Sciatic nerve (tissue), 2 donors: ENCODE measurements at regions not wholly inside any gene's neighbourhood (a gene's known extent, or its start where the extent isn't known, plus 50 kb on each side); places are given as distances from the start of the nearest gene placed in this dataset.
"Not testable (repeated sequence)": the region's sequence is repeated elsewhere in the genome, so short reads cannot be mapped to it uniquely, and the experiment has no call there.

Experiments
- ATAC-seq: fragments of 200-7000 bp; cut with Tn5 transposase; one replicate; pipeline ENCODE4 v1.9.1; 2020; ENCODE audit warnings: mild to moderate bottlenecking, moderate library complexity
- DNase-seq: peaks from one replicate; pipeline ENCODE4 v3.0.0-alpha.2; 2020; ENCODE audit warnings: low spot score
- intact Hi-C: fragments of 100-400 bp; cut with DNase I; formaldehyde crosslinking; loops from one replicate; pipeline ENCODE4 v1.14.2; 2022
- donor health status: DM: no; HTN: no; CAD: no.
- donor health status: DM: no; HTN: no; CAD: no.

DNA sequence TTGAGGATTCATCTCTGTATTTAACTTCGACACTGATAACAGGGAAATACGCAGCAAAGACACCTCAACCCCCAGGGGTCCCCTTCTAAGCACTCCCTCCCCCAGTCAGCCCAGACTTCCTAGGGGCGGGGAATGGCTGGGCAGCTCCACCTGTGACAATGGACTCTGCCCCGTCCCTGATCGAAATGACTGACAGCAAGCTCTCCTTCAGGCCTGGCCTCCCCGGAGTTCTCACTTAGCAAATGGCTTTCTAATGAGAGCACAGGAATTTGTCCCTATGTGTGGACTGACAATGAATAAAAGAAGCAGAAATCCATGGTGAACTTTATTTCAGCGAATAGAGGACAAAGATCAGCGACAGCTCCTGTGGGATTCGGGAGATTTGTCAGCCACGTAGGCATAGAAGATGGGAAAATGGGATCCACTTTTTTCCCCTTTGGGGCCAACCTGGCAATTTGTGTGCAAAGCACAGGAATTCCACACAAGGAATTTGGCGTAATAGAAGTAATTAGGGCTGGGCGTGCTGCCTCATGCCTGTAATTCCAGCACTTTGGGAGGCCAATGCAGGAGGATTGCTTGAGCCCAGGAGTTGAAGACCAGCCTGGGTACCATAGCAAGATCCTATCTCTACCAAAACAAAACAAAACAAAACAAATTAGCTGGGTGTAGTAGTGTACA lies 63.8 kb downstream of the TNFAIP2 start:
- DNase-seq (peak; percentile 34), ATAC-seq (no peak)
- intact Hi-C loops: loop anchor here (10.0 kb wide), 1 partner anchor 82 kb away; no protein-coding TSS in a partner anchor

DNA sequence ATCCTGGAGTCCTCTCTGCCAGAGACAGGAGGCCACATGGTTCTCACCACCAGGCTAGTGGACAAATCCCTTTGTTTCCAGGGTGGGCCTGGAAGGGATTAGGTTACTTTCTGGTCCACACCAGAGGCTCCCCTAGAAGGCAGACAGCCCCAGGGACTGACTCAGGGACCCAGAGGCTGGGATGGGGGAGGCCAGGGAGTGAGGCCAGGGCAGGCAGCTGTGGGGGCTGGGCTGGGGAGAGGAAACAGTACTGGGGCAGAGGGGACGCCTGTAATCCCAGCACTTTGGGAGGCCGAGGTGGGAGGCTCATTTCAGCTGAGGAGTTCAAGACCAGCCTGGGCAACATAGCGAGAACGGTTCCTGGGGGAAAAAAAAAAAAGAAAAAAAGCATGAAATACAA lies 64.7 kb downstream of the TNFAIP2 start:
- ATAC-seq: no peak
- intact Hi-C loops: loop anchor here (10.0 kb wide), 1 partner anchor 83 kb away; no protein-coding TSS in a partner anchor
- DNase-seq: no peak

DNA sequence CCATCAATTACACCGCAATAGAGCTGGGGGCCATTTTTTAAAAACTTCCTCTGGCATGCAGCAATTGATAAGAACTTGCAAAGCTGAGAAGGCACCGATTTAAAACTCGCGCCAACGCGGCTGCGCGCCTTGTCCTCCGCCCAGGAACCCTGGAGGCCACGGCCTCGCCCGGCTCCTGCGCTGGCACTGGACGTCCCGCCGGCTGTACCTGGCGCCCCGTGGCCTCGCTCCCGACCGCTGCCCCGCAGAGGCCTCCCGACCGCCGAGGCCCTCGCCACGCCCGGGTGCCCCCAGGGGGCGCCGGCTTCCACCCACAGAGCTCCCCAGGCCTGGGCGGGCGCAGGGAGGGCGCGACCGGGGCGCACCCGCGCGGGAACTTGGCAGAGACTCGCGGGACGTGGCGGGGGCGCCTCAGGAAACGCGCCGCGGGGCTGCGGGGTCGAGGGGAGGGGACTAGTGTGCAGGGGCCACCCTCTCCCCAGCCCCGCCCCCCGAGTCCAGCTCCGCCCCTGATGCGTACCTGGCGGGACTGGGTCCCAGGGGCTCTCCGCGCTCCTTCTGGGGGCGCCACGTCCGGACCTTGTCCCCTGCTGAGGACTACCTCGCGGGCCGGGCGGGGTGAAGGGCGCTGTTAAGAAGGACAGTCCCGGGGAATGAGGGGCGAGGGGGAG lies 65.7 kb downstream of the TNFAIP2 start:
- ATAC-seq: peak; percentile 44
- intact Hi-C loops: loop anchor here (10.0 kb wide), 1 partner anchor 84 kb away; no protein-coding TSS in a partner anchor
- DNase-seq: no peak

DNA sequence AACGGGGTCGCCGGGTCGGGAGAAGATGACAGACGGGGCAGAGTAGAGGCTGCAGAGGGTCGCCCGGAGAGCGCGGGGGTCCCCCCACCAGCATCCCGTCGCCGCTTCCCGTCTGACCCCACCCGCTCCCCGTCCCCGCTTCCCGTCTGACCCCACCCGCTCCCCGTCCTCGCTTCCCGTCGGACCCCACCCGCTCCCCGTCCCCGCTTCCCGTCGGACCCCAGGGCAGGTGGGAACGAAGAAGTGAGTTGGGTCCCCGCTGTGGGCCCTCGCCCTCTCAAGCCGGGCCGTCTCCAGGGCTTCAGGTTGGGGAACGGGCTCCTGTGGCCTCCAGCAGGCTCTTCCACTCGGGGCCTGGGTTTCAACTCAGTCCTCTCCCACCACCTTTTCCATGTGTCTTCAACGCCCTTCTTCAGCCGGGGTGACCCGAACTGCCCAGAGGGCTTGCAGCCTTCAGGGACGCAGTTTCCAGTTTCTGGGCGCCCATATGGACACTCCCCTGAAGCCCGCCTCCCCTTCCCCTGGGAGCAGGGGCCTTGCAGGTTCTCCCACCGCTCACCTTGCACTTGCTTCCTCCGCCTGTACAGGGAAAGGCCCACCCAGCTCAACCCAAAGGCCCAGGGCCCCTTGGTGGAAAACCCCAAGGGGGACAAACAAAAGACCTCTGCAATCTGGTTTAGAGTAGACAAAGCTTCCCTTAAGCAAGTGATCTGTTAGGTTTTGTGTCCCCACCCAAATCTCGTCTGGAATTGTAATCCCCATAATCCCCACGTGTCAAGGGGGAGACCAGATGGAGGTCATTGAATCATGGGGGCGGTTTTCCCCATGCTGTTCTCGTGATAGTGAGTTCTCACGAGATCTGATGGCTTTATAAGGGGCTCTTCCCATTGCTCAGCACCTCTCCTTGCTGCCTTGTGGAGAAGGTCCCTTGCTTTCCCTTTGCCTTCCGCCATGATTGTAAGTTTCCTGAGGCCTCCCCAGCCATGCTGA lies 66.5 kb downstream of the TNFAIP2 start:
- intact Hi-C loops: loop anchor here (10.0 kb wide), 1 partner anchor 85 kb away; no protein-coding TSS in a partner anchor
- DNase-seq (no peak), ATAC-seq (no peak)

DNA sequence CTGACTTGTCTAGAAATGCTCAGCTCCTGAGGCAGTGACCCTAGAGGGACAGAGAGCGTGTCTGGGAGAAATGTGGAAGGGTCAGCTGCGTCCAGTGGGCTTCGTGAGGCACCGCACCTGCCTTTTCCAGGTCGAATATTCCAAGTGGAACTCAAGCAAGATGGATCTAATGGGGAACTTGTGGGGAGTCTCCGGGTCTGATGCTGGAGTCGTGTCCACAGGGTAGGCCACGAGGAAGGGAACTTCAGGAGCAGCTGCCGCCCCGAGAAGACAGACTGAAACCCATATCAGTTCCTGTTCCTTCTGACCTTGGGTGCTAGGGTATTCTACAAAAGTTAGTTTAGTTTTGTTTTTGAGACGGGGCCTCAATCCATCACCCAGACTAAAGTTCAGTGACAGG lies 67.5 kb downstream of the TNFAIP2 start:
- intact Hi-C loops: no loop called here
- DNase-seq (no peak), ATAC-seq (no peak)

DNA sequence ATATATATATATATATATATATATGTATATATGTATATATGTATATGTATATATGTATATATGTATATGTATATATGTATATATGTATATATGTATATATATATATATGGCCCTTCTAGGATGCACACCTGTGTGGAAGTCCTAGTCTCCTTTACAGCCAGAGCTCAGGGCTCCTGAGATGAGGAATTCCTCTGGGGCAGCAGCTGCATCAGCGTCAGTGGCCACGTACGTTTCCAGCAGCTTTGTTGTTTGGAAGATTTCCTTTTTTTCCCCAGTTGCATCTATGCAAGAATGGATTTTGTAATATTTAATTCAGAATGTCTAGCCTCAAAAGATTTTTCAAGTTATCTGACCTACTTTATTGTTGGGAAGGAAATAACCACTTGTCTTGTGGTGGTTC lies 68.6 kb downstream of the TNFAIP2 start:
- peak; percentile 54 for ATAC-seq
- intact Hi-C loops: no loop called here
- peak; percentile 22 for DNase-seq

DNA sequence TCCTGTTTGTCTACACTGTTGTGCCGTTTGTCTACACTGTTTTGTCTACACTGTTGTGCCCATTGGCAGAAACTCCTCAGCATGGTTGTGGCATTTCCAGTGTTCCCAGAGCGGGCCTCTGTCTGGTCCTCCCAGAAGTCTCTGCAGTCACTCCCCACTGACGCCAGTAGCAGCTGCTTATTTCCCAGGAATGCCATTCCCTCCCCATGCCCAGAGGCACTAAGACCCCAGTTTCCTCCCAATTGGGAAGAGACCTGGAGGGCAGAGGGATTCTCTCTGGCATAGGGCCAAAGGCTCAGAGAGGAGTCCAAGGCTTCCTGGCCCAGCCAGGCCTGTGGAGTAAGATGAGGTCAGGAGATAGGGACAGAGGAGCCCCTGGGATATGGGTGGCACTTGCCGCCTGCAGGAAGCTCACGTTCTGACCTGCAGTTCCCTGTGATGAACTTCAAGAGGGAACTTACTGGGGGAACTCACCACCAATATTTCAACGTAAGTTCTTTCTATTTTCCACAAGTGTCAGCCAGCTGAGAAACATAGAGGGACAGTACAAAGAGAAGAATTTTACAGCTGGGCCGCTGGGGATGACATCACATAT lies 69.1 kb downstream of the TNFAIP2 start:
- DNase-seq: peak; percentile 45
- no peak for ATAC-seq
- intact Hi-C loops: no loop called here

DNA sequence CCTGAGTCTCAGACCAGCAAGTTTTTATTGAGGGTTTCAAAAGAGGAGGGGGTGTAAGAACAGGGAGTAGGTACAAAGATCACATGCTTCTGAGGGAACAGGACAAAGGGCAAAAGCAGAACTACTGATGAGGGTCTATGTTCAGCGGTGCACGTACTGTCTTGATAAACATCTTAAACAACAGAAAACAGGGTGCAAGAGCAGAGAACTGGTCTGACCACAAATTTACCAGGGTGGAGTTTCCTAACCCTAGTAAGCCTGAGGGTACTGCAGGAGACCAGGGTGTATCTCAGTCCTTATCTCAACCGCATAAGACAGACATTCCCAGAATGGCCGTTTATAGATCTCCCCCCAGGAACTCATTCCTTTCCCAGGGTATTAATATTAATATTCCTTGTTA lies 69.6 kb downstream of the TNFAIP2 start:
- not testable (repeated sequence) for ATAC-seq, DNase-seq

DNA sequence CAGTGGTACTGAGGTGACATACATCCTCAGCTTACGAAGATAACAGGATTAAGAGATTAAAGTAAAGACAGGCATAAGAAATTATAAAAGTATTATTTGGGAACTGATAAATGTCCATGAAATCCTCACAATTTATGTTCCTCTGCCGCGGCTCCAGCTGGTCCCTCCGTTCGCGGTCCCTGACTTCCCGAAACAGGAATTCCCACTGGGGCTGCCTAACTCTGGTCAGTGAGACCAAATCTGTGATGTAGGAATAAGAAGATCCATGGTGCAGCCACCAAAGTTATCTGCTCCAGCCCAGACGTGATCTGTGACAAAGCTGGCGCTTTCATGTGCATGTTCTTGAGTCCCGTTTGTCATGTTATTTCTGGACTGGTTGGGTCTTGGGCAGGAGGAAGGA lies 70.2 kb downstream of the TNFAIP2 start:
- intact Hi-C loops, ATAC-seq: not testable (repeated sequence)
- DNase-seq: peak; percentile 55

More for the DNA sequence above, 69.6 kb downstream of the TNFAIP2 start:
- intact Hi-C loops: not testable (repeated sequence)

DNA sequence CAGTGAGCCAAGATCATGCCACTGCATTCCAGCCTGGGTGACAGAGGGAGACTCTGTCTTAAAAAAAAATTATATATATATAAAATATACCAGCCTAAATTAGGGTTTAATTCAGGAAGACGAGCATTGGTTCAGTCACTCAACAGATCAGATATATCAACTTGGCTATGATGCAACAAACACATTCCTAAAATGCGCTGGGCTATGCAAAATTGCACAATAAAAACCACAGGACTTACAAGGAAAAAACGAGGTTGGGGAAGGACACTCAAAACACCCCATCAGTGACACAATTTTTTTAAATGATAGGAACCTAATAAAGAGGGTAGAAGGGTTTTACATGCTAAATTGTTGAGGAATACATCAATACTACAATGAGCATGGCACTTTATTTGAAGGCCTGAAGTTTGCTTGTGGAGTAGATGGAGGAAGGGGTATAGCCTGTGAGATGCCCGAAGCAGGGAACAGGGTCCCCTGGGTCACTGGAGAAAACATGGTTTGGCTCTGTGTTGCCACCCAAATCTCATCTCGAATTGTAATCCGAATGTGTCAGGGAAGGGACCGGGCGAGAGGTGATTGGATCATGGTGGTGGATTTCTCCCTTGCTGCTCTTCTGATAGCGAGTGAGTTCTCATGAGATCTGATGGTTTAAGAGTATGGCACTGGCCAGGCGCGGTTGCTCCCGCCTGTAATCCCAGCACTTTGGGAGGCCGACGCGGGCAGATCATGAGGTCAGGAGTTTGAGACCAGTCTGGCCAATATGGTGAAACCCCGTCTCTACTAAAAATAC lies 71.2 kb downstream of the TNFAIP2 start:
- DNase-seq (peak; percentile 22), ATAC-seq (peak; percentile 66)
- intact Hi-C loops: no loop called here

DNA sequence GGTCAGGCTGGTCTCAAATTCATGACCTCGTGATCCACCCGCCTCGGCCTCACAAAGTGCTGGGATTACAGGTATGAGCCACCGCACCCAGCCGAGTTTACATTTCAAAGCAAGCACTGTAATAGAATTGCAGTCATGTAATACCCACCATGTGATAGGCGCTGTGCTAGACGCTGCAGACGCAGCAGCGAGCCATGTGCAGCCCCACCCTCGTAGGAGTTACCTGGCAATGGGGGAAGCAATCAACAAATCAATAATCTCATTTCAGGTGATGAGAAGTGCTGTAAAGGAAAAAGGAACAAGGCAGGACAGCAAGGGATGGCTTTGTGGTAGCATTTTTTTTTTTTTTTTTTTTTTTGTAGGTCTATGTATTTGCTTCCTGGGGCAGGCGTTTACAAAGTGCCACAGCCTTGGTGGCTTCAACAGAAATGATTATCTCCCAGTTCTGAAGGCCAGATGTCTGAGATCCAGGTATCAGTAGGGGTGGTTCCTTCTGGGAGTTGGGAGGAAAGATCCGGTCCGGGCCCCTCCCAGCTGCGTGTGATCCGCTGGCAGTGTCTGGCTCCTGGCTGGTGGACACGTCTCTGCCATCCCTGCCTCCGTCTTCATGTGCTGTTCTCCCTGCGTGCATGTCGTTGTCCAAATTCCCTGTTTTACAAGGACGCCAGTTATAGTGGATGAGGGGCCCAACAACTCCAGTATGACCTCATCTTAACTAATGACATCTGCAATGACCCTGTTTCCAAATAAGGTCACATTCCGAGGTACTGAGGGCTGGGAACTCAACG lies 72.8 kb downstream of the TNFAIP2 start:
- ATAC-seq (no peak), DNase-seq (peak; percentile 19)
- intact Hi-C loops: no loop called here

DNA sequence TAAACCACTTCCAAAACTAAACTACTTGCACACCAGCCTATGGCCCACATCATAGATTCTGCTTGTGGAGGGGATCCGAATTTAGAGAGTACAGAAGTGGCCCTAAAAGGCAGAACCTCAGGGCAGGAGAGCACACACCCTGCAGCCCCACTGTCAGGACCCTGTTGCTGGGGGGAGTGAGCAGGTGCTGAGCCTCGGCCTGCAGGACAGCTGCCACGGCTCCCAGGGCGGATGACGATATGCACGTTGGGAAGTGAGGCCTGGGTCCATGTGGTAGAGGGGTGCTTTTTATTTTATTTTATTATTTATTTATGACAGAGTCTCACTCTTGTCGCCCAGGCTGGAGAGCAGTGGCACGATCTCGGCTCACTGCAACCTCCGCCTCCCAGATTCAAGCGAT lies 73.5 kb downstream of the TNFAIP2 start:
- intact Hi-C loops: no loop called here

DNA sequence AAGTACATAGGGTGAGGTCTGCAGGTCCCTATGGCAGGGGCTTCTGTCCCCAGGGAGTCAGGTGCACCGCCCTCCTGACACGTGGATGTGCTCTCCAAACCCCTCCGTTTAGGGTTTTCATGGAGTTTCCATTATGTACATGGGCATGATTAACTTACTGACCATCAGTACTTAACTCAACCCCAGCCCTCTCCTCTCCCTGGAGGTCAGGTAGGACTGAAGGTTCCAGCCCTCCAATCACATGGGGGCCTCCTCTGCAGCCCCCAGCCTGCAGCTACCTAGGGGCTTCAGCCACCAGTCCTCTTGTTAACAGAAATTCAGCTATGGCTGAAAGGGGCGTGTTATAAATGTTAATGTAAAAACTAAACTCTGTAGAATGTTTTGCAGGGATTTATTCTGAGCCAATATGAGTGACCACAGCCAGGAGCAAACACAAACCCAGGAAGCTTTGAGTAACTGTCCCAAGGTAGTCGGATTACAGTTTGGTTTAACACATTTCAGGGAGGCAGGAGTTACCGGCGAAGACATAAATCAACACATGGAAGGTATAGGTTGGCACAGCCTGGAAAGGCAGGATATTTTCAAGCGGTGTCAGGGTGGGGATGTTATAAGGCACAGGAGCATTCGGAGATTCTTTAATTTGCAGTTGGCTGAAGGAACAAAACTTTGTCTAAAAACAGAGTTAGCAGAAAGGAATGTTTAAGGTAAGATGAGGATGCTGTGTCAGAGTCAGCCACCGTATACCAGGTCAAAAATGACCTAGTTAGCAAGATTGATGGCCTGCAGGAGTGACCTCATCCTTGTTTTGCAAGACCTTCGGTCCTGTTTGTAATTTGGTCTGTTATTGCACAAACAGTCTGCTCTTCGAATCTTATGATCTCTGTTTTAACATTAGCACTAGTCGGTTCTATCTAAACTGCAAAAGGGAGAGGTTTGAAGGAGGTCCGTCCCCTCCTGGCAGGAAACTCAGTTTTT lies 75.2 kb downstream of the TNFAIP2 start:
- ATAC-seq (peak; percentile 87), DNase-seq (peak; percentile 33)
- intact Hi-C loops: no loop called here

More for the DNA sequence above, 73.5 kb downstream of the TNFAIP2 start:
- ATAC-seq: no peak
- DNase-seq: peak; percentile 47

DNA sequence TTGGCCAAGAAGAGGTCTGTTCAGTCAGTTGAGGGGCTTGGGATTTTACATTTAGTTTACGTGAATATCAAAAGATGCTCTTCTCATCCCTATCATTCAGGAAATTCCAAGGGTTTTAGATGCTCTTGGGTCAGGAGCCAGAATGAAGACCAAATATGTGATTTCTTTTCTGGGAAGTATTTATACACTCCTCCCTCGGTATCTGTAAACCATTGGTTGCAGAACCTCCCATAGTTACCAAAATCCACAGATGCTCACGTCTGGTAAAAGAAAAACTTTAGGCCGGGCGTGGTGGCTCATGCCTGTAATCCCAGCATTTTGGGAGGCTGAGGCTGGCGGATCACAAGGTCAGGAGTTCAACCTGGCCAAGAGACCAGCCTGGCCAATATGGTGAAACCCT lies 75.9 kb downstream of the TNFAIP2 start:
- intact Hi-C loops: no loop called here
- ATAC-seq (peak; percentile 82), DNase-seq (peak; percentile 54)

DNA sequence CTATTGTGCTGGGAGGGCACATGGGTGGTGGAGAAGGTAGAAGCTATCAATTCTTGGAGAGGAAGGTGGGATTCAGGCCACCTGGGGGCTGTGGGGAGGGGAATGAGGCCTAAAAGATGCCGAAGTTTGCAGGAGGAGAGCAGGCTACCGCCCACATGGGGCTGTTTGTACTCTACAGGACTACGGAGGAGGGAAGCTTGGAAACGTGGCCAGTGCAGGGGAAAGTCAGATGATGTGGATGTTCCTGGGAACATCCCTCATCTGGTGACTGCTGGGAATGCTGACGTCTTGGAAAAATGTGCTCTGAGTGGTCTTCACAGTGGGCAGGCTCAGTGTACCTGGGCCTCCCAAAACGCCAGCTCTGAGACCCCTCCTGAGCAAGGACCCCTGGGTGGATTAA lies 78.5 kb downstream of the TNFAIP2 start:
- DNase-seq: peak; percentile 50
- intact Hi-C loops: loop anchor here (10.0 kb wide), 1 partner anchor 73 kb away; no protein-coding TSS in a partner anchor

More for the DNA sequence above, 78.5 kb downstream of the TNFAIP2 start:
- ATAC-seq: no peak
